Fibroblast of skin of right quadriceps (primary cell): ENCODE measurements at regions not wholly inside any gene's neighbourhood (a gene's known extent, or its start where the extent isn't known, plus 50 kb on each side); places are given as distances from the start of the nearest gene placed in this dataset.
"Not testable (repeated sequence)": the region's sequence is repeated elsewhere in the genome, so short reads cannot be mapped to it uniquely, and the experiment has no call there.

Experiments used
- DNase-seq: peaks from one replicate; pipeline ENCODE4 v3.0.0-alpha.2; 2013

- no peak for DNase-seq
These were observed 325.4 kb upstream of the PHF14 start for GRCh38 chr7:10648289-10648688.

- DNase-seq = not testable (repeated sequence)
These were observed 324.6 kb upstream of the PHF14 start for GRCh38 chr7:10649120-10649519.

GRCh38 chr7:10655031-10655430 is 318.6 kb upstream of the PHF14 start:
- DNase-seq = no peak

- no peak for DNase-seq
These were observed 316.5 kb upstream of the PHF14 start for GRCh38 chr7:10657201-10657600.

GRCh38 chr7:10657837-10658236 is 315.8 kb upstream of the PHF14 start:
- no peak for DNase-seq

- DNase-seq = no peak
These were observed 311.2 kb upstream of the PHF14 start for GRCh38 chr7:10662491-10662890.

- no peak for DNase-seq
These were observed 310.4 kb upstream of the PHF14 start for GRCh38 chr7:10662982-10663884.

- DNase-seq = no peak
These were observed 301.5 kb upstream of the PHF14 start for GRCh38 chr7:10672186-10672585.

- DNase-seq = no peak
These were observed 296.5 kb upstream of the PHF14 start for GRCh38 chr7:10677211-10677610.

- no peak for DNase-seq
These were observed 295.9 kb upstream of the PHF14 start for GRCh38 chr7:10677668-10678232.

- DNase-seq = no peak
These were observed 289.1 kb upstream of the PHF14 start for GRCh38 chr7:10684606-10685005.

GRCh38 chr7:10685040-10685439 is 288.6 kb upstream of the PHF14 start:
- DNase-seq = no peak

- no peak for DNase-seq
These were observed 285.1 kb upstream of the PHF14 start for GRCh38 chr7:10688544-10688943.

GRCh38 chr7:10696064-10696463 is 277.6 kb upstream of the PHF14 start:
- no peak for DNase-seq

- no peak for DNase-seq
These were observed 270.6 kb upstream of the PHF14 start for GRCh38 chr7:10703059-10703458.

- no peak for DNase-seq
These were observed 269.7 kb upstream of the PHF14 start for GRCh38 chr7:10703981-10704380.

GRCh38 chr7:10704653-10705052 is 269.0 kb upstream of the PHF14 start:
- DNase-seq = no peak

- DNase-seq = no peak
These were observed 266.7 kb upstream of the PHF14 start for GRCh38 chr7:10706875-10707493.

- no peak for DNase-seq
These were observed 266.2 kb upstream of the PHF14 start for GRCh38 chr7:10707519-10707918.

- DNase-seq = no peak
These were observed 265.2 kb upstream of the PHF14 start for GRCh38 chr7:10708447-10708846.

GRCh38 chr7:10718768-10719167 is 254.9 kb upstream of the PHF14 start:
- DNase-seq = no peak

GRCh38 chr7:10720042-10720441 is 253.6 kb upstream of the PHF14 start:
- no peak for DNase-seq

GRCh38 chr7:10721289-10721688 is 252.4 kb upstream of the PHF14 start:
- no peak for DNase-seq

- DNase-seq = no peak
These were observed 249.8 kb upstream of the PHF14 start for GRCh38 chr7:10723832-10724231.
